Right lobe of liver (tissue), 6 donors: ENCODE measurements at regions not wholly inside any gene's neighbourhood (a gene's known extent, or its start where the extent isn't known, plus 50 kb on each side); places are given as distances from the start of the nearest gene placed in this dataset.

Experiments used
- ATAC-seq, 4 donors: fragments of 200-7000 bp; cut with Tn5 transposase; one replicate each; pipeline ENCODE4 v1.9.1; 2020; ENCODE audit warnings: mild to moderate bottlenecking in 4 of 4, moderate library complexity in 4 of 4
- DNase-seq, 3 donors: peaks; one replicate each; pipeline ENCODE4 v3.0.0-alpha.2; 2020
- H3K27ac ChIP-seq, 3 donors: fragments of 200-600 bp; one replicate each; pipeline ENCODE4 v1.8.0; 2022
- H3K27me3 ChIP-seq, 2 donors: fragments of 200-600 bp; one replicate each; pipeline ENCODE4 v1.8.0; 2022
- H3K36me3 ChIP-seq, 4 donors: fragments of 200-600 bp; sonication (generic) in 1 of 4; one replicate each; pipeline versions ENCODE4 v1.5.1 to v1.8.0; 2017 to 2022; ENCODE audit warnings: control low read depth in 1 of 4
- H3K4me1 ChIP-seq, 4 donors: fragments of 200-600 bp; sonication (generic) in 1 of 4; one replicate each; pipeline versions ENCODE4 v1.5.1 to v1.8.0; 2017 to 2022; ENCODE audit warnings: control low read depth in 1 of 4
- H3K4me3 ChIP-seq, 3 donors: fragments of 200-600 bp; one replicate each; pipeline ENCODE4 v1.8.0; 2022
- H3K9me3 ChIP-seq, 4 donors: fragments of 200-600 bp; sonication (generic) in 1 of 4; one replicate each; pipeline versions ENCODE4 v1.5.1 to v1.8.0; 2017 to 2022; ENCODE audit warnings: control low read depth in 1 of 4
- POLR2A ChIP-seq: fragments of 450-650 bp; IDR thresholded peaks from one replicate; pipeline ENCODE4 v1.6.1; 2017; ENCODE audit warnings: antibody characterized with exemption, mild to moderate bottlenecking
- WGBS: methylation state at CpG from one replicate; pipeline ENCODE4 v1.1.6; 2018; ENCODE audit warnings: low coverage, low lambda C conversion rate; ENCODE audit not compliant: insufficient coverage; ENCODE audit errors: missing lambda C conversion rate; 5-methylcytosine and 5-hydroxymethylcytosine counted together
- intact Hi-C, 2 donors: fragments of 100-400 bp; cut with DNase I; formaldehyde crosslinking; loops; one replicate each; pipeline versions ENCODE4 v1.11.2 to v1.14.1; 2022
- TF ChIP-seq, protein P1 (sequence below), 4 donors: fragments of 200-600 bp in 3 of 4; fragments of 450-650 bp in 1 of 4; IDR thresholded peaks; one replicate each; pipeline versions ENCODE4 v1.5.1 to v1.8.0; 2016 to 2022; ENCODE audit warnings: antibody characterized with exemption in 4 of 4, mild to moderate bottlenecking in 2 of 4
- donor health status: DM: no; HTN: yes; CAD: no.
- donor health status: DM: no; HTN: no; CAD: no.
- donor health status: DM: no; HTN: no; CAD: no.
- donor health status: DM: no; HTN: yes; CAD: no.
- donor health status: DM: no; HTN: yes; CAD: no.

DNA sequence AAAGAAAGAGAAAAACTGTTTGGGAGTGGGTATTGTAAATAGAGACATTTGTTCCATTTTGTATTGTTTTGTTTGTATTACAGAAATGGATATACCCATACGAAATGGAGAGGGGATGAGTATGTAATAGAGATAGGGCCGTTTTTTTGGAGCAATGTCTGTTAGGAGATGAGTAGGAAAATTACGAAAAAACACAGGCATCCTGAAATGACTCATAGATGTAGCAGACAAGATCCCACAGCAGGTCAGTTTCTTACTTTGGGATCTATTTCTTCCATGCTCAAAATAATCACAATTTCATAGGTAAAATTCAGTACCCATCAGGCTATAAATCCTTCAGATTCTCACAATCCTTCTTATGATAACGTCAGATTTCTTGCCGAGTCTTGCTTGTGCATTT lies 779.4 kb upstream of the SLITRK1 start:
- ATAC-seq (no peak), DNase-seq (no peak)
- intact Hi-C loops, result no loop called here
- Histone ChIP-seq H3K27me3 (no peaks in the 10 kb centered on the region), H3K4me3 (no peak overlapping the region), H3K27ac (no peak overlapping the region), H3K4me1 (no peaks in the 10 kb centered on the region), H3K36me3 (no peaks in the 10 kb centered on the region), H3K9me3 (no peaks in the 10 kb centered on the region)
- WGBS, result 44% methylated on average over 5 of the region's 5 CpGs
- TF ChIP-seq, protein P1, sequence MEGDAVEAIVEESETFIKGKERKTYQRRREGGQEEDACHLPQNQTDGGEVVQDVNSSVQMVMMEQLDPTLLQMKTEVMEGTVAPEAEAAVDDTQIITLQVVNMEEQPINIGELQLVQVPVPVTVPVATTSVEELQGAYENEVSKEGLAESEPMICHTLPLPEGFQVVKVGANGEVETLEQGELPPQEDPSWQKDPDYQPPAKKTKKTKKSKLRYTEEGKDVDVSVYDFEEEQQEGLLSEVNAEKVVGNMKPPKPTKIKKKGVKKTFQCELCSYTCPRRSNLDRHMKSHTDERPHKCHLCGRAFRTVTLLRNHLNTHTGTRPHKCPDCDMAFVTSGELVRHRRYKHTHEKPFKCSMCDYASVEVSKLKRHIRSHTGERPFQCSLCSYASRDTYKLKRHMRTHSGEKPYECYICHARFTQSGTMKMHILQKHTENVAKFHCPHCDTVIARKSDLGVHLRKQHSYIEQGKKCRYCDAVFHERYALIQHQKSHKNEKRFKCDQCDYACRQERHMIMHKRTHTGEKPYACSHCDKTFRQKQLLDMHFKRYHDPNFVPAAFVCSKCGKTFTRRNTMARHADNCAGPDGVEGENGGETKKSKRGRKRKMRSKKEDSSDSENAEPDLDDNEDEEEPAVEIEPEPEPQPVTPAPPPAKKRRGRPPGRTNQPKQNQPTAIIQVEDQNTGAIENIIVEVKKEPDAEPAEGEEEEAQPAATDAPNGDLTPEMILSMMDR (IDR thresholded peaks at IDR 0.05), result no peak
- TF ChIP-seq POLR2A, result no peak

DNA sequence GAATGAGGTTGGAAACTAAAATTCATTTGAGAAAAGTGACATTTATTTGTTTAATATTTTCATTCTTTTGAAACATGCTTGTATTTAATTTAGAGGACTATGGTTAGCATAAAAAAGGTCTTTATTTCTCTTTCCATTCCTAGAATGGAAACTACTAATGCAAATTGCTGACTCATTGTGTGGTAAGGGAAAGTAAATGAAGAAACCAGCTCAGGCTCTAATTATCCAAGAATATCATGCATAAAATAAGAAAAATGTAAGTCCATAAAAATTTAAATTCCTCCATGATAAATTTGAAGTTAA lies 777.0 kb upstream of the SLITRK1 start:
- H3K27me3 ChIP-seq, result no peaks in the 10 kb centered on the region
- no peak for DNase-seq
- no peaks in the 10 kb centered on the region for H3K4me1 ChIP-seq
- intact Hi-C loops, result no loop called here
- H3K36me3 ChIP-seq, result no peaks in the 10 kb centered on the region
- H3K27ac ChIP-seq, result no peak overlapping the region
- H3K9me3 ChIP-seq, result no peaks in the 10 kb centered on the region
- no peak for ATAC-seq
- TF ChIP-seq, protein P1 (IDR thresholded peaks at IDR 0.05), result no peak
- TF ChIP-seq POLR2A, result no peak
- no peak overlapping the region for H3K4me3 ChIP-seq

DNA sequence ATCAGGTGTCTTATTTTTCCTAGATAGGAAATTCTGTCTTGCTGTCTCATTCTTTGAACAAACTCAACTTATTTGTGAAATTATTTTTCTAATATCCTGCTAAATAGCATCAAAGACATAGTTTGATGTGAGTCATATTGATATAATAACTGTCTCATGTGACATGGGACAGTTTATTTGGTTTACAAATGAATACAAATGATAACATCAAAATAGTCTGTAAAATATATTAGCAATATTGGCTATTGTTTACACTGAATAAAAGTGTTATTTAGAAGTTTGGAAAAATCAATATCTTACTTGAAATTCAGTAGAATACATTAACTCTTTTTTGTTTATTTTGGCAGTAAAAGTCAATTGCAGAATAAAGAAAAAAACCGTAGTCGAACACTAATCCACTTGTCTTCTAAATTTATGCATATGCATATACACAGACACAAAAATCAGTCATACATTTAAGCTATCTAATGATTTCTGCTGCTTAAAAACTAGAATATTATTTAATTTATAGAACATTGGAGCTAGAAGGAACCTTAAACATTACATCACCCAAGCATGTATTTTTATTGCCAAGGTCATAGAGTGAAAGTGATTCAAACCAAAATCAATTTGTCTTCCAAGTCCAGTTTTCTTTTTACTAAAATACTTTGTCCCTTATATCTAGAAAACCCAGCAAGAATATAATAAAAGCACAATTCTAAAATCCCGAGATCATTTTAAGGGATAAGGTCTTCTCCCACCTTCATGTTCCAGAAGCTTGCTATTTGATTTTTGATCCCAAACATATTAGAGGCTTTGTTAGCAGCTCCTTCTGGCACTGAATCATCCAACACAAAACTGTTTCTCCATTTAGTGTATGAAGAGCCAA lies 776.5 kb upstream of the SLITRK1 start:
- Histone ChIP-seq H3K27ac (no peak overlapping the region), H3K4me1 (no peaks in the 10 kb centered on the region), H3K36me3 (no peaks in the 10 kb centered on the region), H3K4me3 (no peak overlapping the region), H3K27me3 (no peaks in the 10 kb centered on the region), H3K9me3 (no peaks in the 10 kb centered on the region)
- no peak for ATAC-seq
- 45% methylated on average over 3 of the region's 3 CpGs for WGBS
- no peak for DNase-seq
- TF ChIP-seq, protein P1 (IDR thresholded peaks at IDR 0.05), result no peak
- TF ChIP-seq POLR2A, result no peak
- intact Hi-C loops, result no loop called here

DNA sequence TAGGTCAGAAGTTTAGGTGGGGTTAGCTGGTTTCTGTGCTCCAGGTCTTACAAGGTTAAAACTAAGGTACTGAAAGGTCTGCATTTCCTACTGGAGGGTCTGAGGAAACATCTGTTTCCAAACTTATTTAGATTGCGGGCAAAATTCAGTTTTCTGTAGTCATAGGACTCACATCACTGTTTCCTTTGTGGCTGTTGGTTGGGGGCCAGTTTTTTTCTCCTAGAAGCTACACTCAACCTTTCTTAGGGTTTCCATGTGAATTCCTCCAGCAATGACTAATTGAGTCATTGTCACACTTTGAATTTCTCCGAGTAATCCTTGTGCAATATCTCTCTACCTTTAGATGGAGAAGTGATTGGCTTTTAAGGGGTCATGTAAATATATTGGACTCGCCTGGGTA lies 773.4 kb upstream of the SLITRK1 start:
- WGBS, result 29% methylated on average over 3 of the region's 3 CpGs
- no peak for ATAC-seq
- Histone ChIP-seq H3K36me3 (no peaks in the 10 kb centered on the region), H3K4me1 (no peaks in the 10 kb centered on the region), H3K27ac (no peak overlapping the region), H3K4me3 (no peak overlapping the region), H3K27me3 (no peaks in the 10 kb centered on the region), H3K9me3 (no peaks in the 10 kb centered on the region)
- DNase-seq, result no peak
- no peak for TF ChIP-seq POLR2A
- intact Hi-C loops, result no loop called here

DNA sequence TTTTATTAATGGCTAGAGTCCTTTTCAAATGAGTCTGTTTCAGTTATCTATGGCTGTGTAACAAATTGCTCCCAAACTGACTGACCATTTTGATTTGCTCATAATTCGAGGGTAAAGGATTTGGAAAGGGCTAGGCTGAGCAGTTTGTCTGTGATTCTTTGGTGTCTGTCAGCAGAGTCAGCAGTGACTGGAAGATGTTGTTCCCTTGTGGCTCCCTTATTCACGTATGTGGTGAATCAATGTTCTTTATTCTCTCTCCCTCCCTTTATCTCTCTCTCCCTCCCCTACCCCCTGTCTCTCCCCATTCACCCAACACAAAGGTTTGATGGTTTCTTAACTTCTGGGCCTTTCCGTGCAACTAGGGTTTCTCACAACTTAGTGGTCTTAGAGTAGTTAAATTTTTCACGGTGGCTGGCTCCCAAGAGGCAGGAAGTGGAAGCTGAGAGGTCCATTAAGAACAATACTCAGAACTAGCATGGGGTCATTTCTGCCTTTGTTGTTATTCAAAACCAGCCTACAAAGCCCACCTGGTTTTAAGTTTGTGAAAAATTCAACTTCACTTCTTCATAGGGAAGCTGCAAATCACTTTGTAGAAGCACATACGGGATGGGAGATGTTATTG lies 772.5 kb upstream of the SLITRK1 start:
- Histone ChIP-seq H3K27ac (no peak overlapping the region), H3K9me3 (no peaks in the 10 kb centered on the region), H3K36me3 (no peaks in the 10 kb centered on the region), H3K4me1 (no peaks in the 10 kb centered on the region), H3K27me3 (no peaks in the 10 kb centered on the region), H3K4me3 (no peak overlapping the region)
- intact Hi-C loops, result no loop called here
- WGBS, result 26% methylated on average over 5 of the region's 5 CpGs
- DNase-seq (no peak), ATAC-seq (no peak)
- TF ChIP-seq, protein P1 (IDR thresholded peaks at IDR 0.05), result no peak
- no peak for TF ChIP-seq POLR2A
